ENCODE measurements at regions not wholly inside any gene's neighbourhood (a gene's known extent, or its start where the extent isn't known, plus 50 kb on each side); places are given as distances from the start of the nearest gene placed in this dataset.
"Not testable (repeated sequence)": the region's sequence is repeated elsewhere in the genome, so short reads cannot be mapped to it uniquely, and the experiment has no call there.

GRCh38 chr14:87628129-87628528 is 364.9 kb downstream of the GALC start:
- no peak for DNase-seq

DNA sequence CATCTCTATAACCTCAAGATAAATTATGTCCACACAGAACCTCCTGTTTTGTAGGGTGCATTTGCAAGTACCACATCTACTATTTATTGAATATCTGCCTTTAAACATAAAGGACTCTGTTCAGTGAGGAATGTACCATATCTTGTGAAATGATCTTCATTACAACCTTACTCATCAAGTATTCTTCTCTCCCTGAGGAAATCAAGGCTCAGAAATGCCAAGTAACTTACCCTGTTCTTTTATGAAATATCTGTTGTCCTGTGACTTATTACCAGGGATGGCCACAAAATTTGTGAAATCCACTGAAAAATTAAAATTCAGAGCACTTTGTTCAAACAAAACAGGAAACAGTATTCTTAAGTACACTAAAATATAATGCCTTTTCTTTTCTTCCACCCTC is 366.7 kb downstream of the GALC start:
- DNase-seq, result no peak

DNA sequence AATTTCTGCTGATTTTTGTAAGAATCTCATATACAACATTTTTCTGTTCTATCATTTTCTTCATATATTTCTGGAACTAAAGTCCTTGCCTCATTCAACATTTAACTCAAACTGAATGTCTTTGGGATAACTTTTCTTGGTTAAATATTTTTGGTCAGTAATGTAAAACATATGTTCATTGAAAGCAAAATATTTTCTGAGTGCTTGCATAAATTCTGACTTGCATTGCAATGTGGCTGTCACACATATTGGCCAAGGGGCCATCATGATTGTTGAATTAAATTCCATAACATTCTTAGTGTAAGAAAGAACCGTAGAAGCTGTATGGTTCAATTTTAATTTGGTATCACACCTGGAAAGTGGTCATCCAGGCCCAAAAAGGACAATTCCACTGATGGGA is 369.4 kb downstream of the GALC start:
- no peak for DNase-seq

- DNase-seq, result no peak
These were observed 375.9 kb downstream of the GALC start for GRCh38 chr14:87617079-87617478.

GRCh38 chr14:87615822-87616679 is 376.9 kb downstream of the GALC start:
- peak in 1 of 2 donors; percentile 49 for DNase-seq

- DNase-seq, result no peak
These were observed 377.9 kb downstream of the GALC start for GRCh38 chr14:87615047-87615446.

DNA sequence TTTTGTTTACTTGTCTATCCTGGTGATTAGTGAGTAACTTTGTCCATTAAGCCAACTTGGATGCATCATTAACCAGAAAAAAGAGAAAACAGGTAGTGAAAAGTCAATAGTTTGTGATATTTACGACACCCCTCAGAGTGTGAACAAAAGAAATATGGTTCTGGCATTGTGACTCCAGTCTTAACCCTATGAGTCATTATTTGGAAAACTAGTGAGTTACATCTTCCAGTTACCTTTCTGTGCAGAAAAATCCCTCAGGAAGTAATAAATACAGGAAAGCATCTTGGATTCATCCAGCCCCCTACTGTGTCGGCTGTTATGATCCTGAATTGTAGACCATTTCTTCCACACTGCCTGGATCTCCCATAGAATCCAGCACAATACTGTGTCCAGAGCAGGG is 379.1 kb downstream of the GALC start:
- no peak for DNase-seq

DNA sequence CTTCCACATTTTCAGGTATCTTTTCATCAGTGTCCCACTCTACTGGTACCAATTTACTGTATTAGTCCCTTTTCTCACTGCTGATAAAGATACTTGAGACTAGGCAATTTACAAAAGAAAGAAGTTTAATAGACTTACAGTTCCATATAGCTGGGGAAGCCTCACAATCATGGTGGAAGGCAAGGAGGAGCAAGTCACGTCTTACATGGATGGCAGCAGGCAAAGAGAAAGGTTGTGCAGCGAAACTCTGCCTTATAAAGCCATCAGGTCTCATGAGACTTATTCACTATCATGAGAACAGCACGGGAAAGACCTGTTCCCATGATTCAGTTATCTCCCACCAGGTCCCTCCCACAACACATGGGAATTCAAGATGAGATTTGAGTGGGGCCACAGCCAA is 385.9 kb downstream of the GALC start:
- DNase-seq, result not testable (repeated sequence)

DNA sequence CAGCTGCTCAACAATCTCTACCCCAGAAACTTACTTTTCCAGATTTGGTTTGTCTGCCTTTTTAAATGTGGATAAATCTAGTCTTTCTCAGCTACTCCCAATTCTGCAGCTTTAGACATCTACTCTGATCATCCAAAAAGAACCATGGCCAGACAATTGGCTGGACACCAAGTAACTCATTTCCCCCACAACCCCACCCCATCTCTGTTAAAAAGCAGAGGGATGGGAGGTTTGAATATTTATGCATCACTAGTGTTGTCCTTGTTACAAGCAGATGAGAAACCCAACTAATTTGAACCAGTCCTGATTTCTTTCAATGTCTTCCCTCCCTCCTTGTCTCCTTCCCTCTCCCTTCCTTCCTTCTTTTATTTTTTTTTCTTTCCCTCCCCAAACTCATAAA is 391.9 kb downstream of the GALC start:
- DNase-seq, result no peak

DNA sequence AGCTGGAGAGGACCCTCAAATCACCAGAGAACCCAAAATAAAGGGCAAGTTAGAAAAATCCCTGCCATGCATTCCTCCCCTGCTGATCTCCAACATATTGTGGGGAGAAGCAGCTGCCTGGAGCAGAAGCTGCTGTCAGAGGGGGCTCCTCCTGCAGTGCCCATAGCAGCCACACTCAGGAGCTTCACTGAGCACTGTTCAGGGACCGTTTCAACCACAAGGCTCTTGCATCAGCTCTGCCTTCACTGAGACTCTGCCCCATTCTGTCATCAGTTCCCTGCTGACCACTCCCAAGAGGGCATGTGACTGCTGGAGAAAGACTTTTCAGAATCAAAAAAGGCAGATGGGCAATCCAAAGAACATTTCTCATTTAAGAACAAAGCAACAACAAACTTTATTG is 392.7 kb downstream of the GALC start:
- no peak for DNase-seq

GRCh38 chr14:87581298-87581697 is 411.7 kb downstream of the GALC start:
- DNase-seq, result no peak

DNA sequence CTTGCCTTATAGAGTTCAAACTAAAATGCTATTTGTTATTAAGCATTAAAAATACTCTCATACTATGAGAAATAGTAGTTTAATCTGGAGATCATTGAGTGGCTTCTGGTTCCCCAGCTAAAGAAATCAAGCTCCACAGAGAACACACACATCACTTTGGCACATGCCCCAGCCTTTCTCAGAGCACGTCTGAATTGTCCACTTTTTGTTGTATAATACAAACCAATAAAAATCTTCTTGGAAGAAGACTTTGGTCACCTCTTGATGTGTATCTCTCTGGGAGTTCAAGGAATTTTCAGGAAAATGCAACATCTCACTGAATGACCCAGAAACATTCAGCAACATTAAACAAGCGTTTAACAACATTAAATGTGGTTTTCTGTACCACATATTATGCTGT is 413.9 kb downstream of the GALC start:
- DNase-seq, result no peak

DNA sequence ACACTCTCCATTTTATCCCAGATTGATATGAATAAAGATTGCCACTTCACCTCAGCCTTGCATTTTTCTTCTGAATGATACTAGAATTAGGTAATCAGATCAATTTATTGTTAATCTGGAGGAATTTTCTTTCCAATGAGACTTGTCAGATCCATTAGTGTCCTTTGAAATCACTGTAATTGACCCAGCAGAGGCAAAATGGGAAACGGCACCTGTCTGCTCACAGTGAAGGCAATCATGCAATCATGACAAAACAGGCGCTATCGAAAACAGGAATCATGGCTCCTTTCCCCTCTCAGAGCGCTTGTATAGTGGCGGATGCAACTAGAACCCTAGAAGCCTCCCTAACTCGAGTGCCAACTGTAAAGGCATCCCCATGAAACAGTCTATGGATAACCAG is 417.6 kb downstream of the GALC start:
- no peak for DNase-seq

- DNase-seq, result no peak
These were observed 419.4 kb downstream of the GALC start for GRCh38 chr14:87573591-87573990.

GRCh38 chr14:87567618-87568295 is 425.2 kb downstream of the GALC start:
- no peak for DNase-seq

DNA sequence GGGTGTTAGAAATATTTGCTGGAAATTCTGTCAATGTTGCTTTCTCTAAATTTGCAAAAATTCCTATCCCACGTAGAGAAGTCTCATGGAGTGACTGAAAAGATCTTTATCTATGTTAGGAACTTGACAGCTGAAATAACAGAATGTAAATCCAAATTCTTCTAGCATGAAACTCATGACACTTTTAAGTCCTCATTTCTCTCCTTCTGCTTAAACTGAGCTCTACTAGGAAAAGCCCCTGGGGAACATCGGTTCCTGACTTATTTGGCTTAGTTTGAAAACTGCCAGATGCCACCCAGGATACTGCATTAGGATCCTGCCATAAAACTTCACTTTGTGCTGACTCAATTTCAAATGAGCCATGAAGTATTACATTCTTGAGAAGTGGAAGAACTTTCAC is 426.0 kb downstream of the GALC start:
- DNase-seq, result no peak

DNA sequence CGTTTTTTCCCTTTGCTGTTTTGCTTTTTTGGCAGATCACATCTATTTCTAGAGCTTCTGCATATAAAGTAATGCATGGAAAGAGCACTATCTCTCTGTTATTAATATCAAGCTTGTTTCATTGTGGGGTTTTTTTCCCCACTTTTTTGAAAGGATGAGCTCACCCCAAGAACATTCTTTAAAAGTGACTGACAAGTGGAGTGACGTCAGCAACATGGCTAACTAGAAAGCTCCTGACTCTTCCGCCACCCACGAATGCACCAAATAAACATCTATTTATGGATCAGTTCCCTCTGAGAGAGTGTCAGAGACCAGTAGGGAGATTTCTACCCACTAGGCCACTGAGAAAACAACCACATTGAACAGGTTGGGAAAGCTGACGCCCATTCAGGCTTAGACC is 445.4 kb downstream of the GALC start:
- DNase-seq, result no peak

DNA sequence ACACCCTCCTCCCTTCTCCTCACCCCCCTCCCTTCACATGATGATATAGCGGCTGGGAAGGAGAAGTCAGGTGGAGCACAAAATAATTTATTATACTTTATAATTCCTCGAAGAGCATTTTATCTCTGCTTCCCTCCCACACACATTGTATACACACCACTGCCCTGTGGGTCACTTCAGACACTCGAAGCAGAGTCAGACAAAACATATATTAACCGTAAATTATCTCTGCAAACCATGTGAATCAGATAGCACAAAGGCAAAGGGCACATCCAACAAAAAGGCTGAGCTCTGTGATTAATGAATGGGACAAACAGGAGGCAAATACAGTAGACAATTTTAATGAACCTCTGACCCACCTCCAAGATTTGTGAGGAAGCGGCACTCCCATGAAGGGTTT is 450.7 kb downstream of the GALC start:
- DNase-seq, result no peak

GRCh38 chr14:87540339-87540738 is 452.6 kb downstream of the GALC start:
- DNase-seq, result no peak

DNA sequence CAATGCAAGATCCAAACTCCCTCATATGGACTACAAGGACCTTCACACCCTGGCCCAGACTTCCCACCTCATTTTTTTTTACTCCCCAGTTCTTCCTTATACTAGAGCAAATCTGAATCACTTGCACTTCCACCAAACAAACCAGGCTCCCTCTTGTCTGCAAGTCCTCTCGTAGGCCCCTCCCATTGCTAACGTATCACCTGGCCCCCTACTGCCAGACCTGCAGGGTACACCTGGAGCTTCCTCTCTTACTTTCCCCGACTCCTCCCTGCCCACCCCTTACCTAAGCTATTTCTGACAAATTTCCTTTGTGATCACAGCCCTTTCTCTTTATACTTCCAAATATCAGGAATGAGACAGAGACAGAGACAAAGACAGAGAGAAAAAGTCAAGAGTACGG is 463.9 kb downstream of the GALC start:
- no peak for DNase-seq

DNA sequence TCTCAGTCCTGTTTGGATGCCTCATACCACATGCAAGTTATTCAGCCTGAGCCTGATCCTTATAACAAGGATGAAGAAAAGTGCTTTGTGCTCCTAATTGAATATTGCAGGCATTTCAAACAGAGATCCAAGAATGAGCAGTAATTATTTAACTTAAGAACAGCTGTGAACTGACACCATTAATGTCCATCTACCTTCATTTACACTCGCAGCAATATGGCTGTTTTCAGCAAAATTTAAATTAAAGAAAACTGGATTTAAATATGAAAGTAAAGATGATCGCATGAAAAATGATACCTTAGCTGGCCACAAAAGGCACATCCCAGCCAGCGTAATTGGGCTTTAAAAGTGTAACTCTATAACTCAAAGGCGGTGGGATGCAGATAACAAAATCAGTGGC is 466.3 kb downstream of the GALC start:
- DNase-seq, result no peak

GRCh38 chr14:87524011-87524410 is 469.0 kb downstream of the GALC start:
- DNase-seq, result no peak

DNA sequence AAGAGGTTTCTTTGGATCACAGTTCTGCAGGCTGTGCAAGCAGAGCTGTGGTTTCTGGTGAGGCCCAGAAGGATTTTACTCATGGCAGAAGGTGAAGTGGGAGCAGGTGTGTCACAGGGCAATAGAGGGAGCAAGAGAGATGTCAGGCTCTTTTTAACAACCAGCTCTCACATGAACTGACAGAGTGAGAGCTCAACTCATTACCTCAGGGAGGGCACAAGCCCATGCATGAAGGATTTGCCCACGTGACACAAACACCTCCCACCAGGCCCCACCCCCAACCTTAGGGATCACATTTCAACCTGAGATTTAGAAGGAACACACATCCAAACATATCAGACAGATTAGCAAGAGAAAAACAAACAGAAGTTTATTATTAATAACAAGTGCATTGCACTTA is 470.4 kb downstream of the GALC start:
- DNase-seq, result no peak

GRCh38 chr14:87508333-87508732 is 484.6 kb downstream of the GALC start:
- no peak for DNase-seq

DNA sequence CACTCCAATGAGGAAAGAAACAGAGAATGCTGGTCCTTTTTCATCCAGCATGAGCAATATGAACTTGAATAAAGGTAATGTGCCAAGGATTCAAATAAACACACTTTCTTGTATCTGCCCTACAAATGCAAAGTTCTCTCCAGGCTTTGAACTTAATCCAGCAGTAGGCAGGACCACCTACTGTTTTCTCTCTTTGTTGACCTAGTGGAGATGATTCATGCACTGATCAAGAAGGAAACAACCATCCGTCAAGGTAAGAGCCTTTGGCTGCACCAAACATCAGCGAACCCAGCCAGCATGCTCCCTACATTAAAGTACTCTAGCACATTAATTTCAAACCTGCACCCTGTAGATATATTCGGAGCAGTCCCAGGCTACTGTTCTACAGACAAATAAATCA is 489.3 kb downstream of the GALC start:
- no peak for DNase-seq
